Cardiac fibroblast (primary cell): ENCODE measurements at regions not wholly inside any gene's neighbourhood (a gene's known extent, or its start where the extent isn't known, plus 50 kb on each side); places are given as distances from the start of the nearest gene placed in this dataset.

Source experiments
- DNase-seq, 2 donors: peaks; one replicate each; pipeline versions ENCODE4 v3.0.0 to v3.0.0-alpha.2; 2010; ENCODE audit warnings: low read depth in 2 of 2
- H3K4me3 ChIP-seq, 2 donors: replicated peaks in 1 of 2; 1 replicate in 1 of 2; 2 replicates in 1 of 2; pipeline ENCODE4 v1.5.1; 2011; ENCODE audit warnings: low read depth in 2 of 2, low read length in 2 of 2, mild to moderate bottlenecking in 2 of 2, moderate library complexity in 1 of 2
- TF ChIP-seq, protein P1 (sequence below): IDR thresholded peaks from one replicate; pipeline ENCODE4 v1.5.1; 2011; ENCODE audit warnings: low read depth, mild to moderate bottlenecking, low read length, inconsistent platforms

DNA sequence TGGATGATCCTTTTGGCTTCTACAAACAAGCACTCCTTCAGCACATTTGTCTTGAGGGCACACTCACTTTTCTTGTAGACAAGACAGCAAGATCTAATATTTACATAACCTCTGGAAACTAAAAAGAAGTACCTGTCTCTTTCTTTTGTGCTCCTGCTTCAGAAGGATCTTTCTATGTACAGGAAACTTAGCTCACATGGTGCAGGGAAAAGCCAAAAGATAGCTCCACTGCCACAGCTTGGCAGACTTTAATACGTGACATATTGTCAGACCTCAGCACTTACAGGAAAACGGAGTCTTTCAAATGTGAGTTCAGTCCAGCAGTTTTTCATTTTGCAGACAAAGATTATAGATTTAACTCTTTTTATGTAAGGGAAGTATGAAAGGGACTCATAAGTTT, 225.5 kb upstream of the SAMSN1 start:
- DNase-seq, result no peak
- H3K4me3 ChIP-seq, result no peak overlapping the region
- TF ChIP-seq, protein P1, sequence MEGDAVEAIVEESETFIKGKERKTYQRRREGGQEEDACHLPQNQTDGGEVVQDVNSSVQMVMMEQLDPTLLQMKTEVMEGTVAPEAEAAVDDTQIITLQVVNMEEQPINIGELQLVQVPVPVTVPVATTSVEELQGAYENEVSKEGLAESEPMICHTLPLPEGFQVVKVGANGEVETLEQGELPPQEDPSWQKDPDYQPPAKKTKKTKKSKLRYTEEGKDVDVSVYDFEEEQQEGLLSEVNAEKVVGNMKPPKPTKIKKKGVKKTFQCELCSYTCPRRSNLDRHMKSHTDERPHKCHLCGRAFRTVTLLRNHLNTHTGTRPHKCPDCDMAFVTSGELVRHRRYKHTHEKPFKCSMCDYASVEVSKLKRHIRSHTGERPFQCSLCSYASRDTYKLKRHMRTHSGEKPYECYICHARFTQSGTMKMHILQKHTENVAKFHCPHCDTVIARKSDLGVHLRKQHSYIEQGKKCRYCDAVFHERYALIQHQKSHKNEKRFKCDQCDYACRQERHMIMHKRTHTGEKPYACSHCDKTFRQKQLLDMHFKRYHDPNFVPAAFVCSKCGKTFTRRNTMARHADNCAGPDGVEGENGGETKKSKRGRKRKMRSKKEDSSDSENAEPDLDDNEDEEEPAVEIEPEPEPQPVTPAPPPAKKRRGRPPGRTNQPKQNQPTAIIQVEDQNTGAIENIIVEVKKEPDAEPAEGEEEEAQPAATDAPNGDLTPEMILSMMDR, result no peak

DNA sequence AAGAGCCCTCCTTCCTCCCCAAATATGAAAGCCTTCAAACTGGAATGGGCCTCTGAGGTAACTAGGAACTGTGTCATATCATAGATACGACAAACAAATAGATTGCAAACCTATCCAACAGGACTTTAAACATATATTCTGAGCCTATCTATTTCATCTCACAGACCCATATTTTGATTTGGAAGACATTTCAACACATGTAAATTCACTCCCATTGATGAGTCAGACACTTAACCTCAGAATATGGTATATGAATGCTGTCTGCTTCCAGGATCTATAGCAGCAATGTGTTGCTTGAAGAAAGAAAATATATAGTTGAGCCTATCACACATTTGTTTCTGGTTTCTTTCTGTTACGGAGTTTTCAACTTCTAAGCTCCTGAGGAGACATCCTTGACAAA, 221.9 kb upstream of the SAMSN1 start:
- no peak overlapping the region for H3K4me3 ChIP-seq
- DNase-seq, result no peak
- TF ChIP-seq, protein P1, result no peak

DNA sequence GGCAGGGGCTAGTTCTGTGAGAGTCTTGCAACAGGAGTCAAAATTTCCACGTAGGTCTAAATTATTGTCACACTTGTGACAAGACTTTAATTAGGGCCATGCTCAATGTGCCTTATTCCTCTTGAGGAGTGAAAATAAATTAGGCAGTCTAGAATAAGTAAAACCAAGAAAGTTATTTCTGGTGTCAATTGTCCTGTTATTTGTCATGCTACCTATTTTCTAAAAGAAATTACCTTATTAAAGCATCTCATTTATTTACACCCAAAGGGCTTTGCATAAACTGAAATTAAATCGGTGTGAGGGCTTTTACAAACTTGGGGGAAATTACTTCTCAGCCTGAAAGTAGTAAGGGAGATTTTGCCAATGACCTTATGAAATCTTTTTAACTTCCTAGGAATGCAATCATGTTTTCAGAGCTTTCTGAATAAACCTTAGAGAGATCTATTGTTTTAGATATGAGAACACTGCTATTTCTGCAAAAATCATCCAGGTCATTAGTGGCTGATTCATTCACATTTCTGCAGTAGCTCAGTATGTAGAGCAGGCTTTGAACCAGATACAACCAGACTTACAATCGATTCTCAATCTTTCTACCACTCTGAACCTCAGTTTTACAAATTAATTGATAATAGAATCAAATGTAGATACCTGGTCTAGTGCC, 221.2 kb upstream of the SAMSN1 start:
- no peak overlapping the region for H3K4me3 ChIP-seq
- no peak for DNase-seq
- TF ChIP-seq, protein P1, result no peak

DNA sequence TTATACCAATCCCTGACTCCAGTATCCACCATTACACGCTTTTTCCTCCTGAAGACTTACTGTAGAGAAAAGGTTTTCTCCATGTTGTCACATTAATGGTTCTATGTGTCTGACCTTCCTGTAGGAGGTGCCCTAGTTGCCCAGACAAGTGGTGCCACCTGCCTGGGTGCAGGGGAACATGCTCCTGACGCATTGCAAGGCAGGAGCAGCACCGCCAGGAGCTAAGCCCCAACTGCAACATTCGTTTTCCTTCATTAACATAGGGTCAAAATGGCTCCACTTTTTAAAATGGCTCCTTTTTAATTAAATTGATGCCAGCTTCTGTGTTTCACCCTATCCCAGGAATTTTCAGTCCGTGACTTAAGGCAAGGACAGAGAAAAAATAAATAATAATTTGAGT, 220.1 kb upstream of the SAMSN1 start:
- TF ChIP-seq, protein P1, result no peak
- DNase-seq, result no peak

DNA sequence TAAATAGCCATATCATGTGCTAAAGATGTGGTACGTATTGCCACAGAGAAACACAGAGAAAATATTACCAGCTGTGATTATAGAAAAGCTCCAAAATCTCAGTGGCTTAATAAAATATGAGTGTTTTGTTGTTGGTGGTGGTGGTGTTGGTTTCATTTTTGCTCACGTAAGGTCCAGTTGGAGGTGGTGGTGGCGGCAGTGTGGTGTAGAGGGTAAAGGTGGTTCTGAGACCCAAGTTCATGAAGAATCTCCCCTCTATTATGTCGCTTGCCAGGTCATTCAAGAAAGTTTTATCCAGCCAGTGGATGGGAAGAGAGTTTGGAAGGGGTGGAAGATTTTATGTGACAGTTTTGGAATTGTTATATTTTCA, 217.6 kb upstream of the SAMSN1 start:
- TF ChIP-seq, protein P1, result no peak
- no peak overlapping the region for H3K4me3 ChIP-seq

More for the DNA sequence above, 220.1 kb upstream of the SAMSN1 start:
- H3K4me3 ChIP-seq, result no peak overlapping the region

DNA sequence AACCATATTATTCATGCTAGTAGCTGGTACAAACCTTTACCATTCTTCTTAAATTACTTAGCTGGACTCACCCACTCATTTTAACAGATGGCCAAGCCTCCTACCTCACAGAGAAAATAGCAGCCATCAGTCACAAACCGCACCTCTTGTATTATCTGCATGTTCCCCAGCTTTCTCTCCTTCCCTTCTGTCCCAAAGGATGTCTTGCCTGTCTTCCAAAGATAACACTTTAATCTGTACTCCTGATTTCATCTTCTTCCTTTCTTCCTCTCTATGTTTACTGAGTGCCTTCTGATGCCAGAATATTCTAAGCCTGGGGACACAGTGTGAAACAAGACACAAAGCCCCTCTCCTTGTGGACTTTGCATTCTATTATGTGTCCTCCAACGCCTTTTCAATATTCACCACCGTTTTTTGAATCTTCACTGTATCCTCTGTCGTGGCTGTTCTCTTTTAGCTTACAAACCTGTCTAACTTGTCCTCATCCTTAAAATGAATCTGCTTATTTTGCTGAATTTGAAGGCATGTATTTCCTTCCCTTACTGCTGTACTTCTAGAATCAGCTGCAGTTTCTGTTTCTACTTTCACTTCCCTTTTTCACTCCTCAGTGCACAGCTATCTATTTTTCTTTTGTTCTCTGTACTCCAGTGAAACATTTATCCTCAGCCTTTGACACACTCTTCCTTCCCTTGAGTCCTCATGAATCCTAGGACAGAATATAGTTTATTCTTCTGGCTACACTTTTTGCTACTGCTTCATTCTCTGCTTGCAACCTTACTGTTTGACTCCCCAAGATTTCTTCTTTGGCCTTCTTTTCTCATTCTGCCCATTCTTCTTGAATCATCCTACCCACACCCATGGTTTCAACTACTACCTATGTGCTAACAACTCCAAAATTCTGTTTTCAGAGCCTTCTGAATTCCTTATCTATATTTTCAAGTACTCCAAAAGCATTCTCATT, 216.9 kb upstream of the SAMSN1 start:
- H3K4me3 ChIP-seq, result no peak overlapping the region
- no peak for DNase-seq
- TF ChIP-seq, protein P1, result no peak

More for the DNA sequence above, 217.6 kb upstream of the SAMSN1 start:
- no peak for DNase-seq
